ENCODE measurements at regions not wholly inside any gene's neighbourhood (a gene's known extent, or its start where the extent isn't known, plus 50 kb on each side); places are given as distances from the start of the nearest gene placed in this dataset.

DNA sequence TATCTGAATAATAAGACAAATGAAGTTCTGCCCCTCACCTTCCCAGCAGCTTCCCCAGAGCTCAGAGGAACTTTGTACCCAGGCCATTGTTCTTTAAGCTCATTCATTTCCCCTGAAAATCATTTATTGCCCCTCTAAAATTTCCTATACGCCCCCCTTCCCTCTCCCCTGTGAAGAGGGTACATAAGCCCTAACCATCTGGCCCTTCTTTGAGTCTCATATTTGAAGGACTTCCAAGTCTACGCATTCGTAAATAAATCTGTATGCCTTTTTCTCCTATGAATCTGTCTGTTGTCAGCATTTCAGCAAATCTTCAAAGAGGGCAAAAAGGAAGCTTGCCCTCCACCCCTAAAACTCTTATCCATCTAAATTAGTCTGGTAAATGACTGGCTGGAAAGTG lies 73.1 kb upstream of the DST start:
- TF ChIP-seq POLR2A (IDR thresholded peaks at IDR 0.05; ENCODE audit: low read length) = no peak
- TF ChIP-seq GATA1 (IDR thresholded peaks at IDR 0.05; ENCODE audit: low read depth, low read length) = no peak

All from erythroblast (primary cell).